Uterus (tissue), 2 donors: ENCODE measurements at regions not wholly inside any gene's neighbourhood (a gene's known extent, or its start where the extent isn't known, plus 50 kb on each side); places are given as distances from the start of the nearest gene placed in this dataset.

Experiments used
- CTCF ChIP-seq, 4 experiments: fragments of 200-600 bp in 2 of 4; fragments of 450-650 bp in 2 of 4; sonication (generic) in 2 of 4; IDR thresholded peaks; one replicate each; pipeline ENCODE4 v1.5.1; 2016 to 2019; ENCODE audit warnings: antibody characterized with exemption in 4 of 4, mild to moderate bottlenecking in 2 of 4, moderate library complexity in 1 of 4
- POLR2A ChIP-seq, 2 donors: fragments of 450-650 bp; IDR thresholded peaks; one replicate each; pipeline ENCODE4 v1.6.1; 2016; ENCODE audit warnings: antibody characterized with exemption in 2 of 2, mild to moderate bottlenecking in 1 of 2, moderate library complexity in 1 of 2

- TF ChIP-seq CTCF (IDR thresholded peaks at IDR 0.05) (no peak), POLR2A (IDR thresholded peaks at IDR 0.05) (no peak)
Measured at GRCh38 chr3:115525731-115526130, 97.6 kb upstream of the GAP43 start.
